ENCODE measurements at regions not wholly inside any gene's neighbourhood (a gene's known extent, or its start where the extent isn't known, plus 50 kb on each side); places are given as distances from the start of the nearest gene placed in this dataset.

GRCh38 chr11:109153836-109154235 is 268.2 kb upstream of the C11orf87 start:
- Histone ChIP-seq H3K4me3 (ENCODE audit: low read length) (no peak overlapping the region), H3K27me3 (ENCODE audit: control insufficient read depth, insufficient read depth, low read length) (no peaks in the 10 kb centered on the region), H3K36me3 (ENCODE audit: control insufficient read depth, insufficient read depth, low read length) (no peaks in the 10 kb centered on the region), H3K27ac (ENCODE audit: low read length) (no peak overlapping the region), H3K4me1 (ENCODE audit: control insufficient read depth, insufficient read depth, low read length) (no peaks in the 10 kb centered on the region), H3K9me3 (ENCODE audit: control insufficient read depth, insufficient read depth, low read length) (no peaks in the 10 kb centered on the region)
- DNase-seq (ENCODE audit: low read depth, low spot score), result no peak

GRCh38 chr11:109155291-109155690 is 266.7 kb upstream of the C11orf87 start:
- H3K27me3 ChIP-seq (ENCODE audit: control insufficient read depth, insufficient read depth, low read length), result no peaks in the 10 kb centered on the region
- no peaks in the 10 kb centered on the region for H3K9me3 ChIP-seq (ENCODE audit: control insufficient read depth, insufficient read depth, low read length)
- H3K4me3 ChIP-seq (ENCODE audit: low read length), result no peak overlapping the region
- H3K27ac ChIP-seq (ENCODE audit: low read length), result no peak overlapping the region
- DNase-seq (ENCODE audit: low read depth, low spot score), result no peak
- no peaks in the 10 kb centered on the region for H3K4me1 ChIP-seq (ENCODE audit: control insufficient read depth, insufficient read depth, low read length)
- H3K36me3 ChIP-seq (ENCODE audit: control insufficient read depth, insufficient read depth, low read length), result no peaks in the 10 kb centered on the region

- H3K36me3 ChIP-seq (ENCODE audit: control insufficient read depth, insufficient read depth, low read length), result no peaks in the 10 kb centered on the region
- no peak for DNase-seq (ENCODE audit: low read depth, low spot score)
- no peak overlapping the region for H3K27ac ChIP-seq (ENCODE audit: low read length)
- no peaks in the 10 kb centered on the region for H3K9me3 ChIP-seq (ENCODE audit: control insufficient read depth, insufficient read depth, low read length)
- H3K4me3 ChIP-seq (ENCODE audit: low read length), result no peak overlapping the region
- H3K4me1 ChIP-seq (ENCODE audit: control insufficient read depth, insufficient read depth, low read length), result no peaks in the 10 kb centered on the region
- no CpG with 5 or more reads among the region's 3 CpGs for WGBS (ENCODE audit: insufficient coverage, insufficient read length)
- H3K27me3 ChIP-seq (ENCODE audit: control insufficient read depth, insufficient read depth, low read length), result no peaks in the 10 kb centered on the region; the same call in 1 of the 2 replicates
These were observed 257.0 kb upstream of the C11orf87 start for GRCh38 chr11:109165035-109165434.

GRCh38 chr11:109166441-109166840 is 255.5 kb upstream of the C11orf87 start:
- no peak overlapping the region for H3K4me3 ChIP-seq (ENCODE audit: low read length)
- no peaks in the 10 kb centered on the region for H3K4me1 ChIP-seq (ENCODE audit: control insufficient read depth, insufficient read depth, low read length)
- H3K27ac ChIP-seq (ENCODE audit: low read length), result no peak overlapping the region
- no peak for DNase-seq (ENCODE audit: low read depth, low spot score)
- WGBS (ENCODE audit: insufficient coverage, insufficient read length), result no CpG with 5 or more reads among the region's 2 CpGs
- no peaks in the 10 kb centered on the region; the same call in 1 of the 2 replicates for H3K27me3 ChIP-seq (ENCODE audit: control insufficient read depth, insufficient read depth, low read length)
- H3K36me3 ChIP-seq (ENCODE audit: control insufficient read depth, insufficient read depth, low read length), result no peaks in the 10 kb centered on the region
- H3K9me3 ChIP-seq (ENCODE audit: control insufficient read depth, insufficient read depth, low read length), result no peaks in the 10 kb centered on the region

GRCh38 chr11:109173504-109173903 is 248.5 kb upstream of the C11orf87 start:
- H3K4me1 ChIP-seq (ENCODE audit: control insufficient read depth, insufficient read depth, low read length), result no peaks in the 10 kb centered on the region
- H3K9me3 ChIP-seq (ENCODE audit: control insufficient read depth, insufficient read depth, low read length), result no peaks in the 10 kb centered on the region
- no peak overlapping the region for H3K4me3 ChIP-seq (ENCODE audit: low read length)
- no peaks in the 10 kb centered on the region for H3K36me3 ChIP-seq (ENCODE audit: control insufficient read depth, insufficient read depth, low read length)
- DNase-seq (ENCODE audit: low read depth, low spot score), result no peak
- no peak overlapping the region for H3K27ac ChIP-seq (ENCODE audit: low read length)
- H3K27me3 ChIP-seq (ENCODE audit: control insufficient read depth, insufficient read depth, low read length), result no peaks in the 10 kb centered on the region

- WGBS (ENCODE audit: insufficient coverage, insufficient read length), result no CpG with 5 or more reads among the region's 1 CpG
These were observed 237.6 kb upstream of the C11orf87 start for GRCh38 chr11:109184376-109184775.

GRCh38 chr11:109192864-109193263 is 229.1 kb upstream of the C11orf87 start:
- Histone ChIP-seq H3K36me3 (ENCODE audit: control insufficient read depth, insufficient read depth, low read length) (no peaks in the 10 kb centered on the region), H3K27me3 (ENCODE audit: control insufficient read depth, insufficient read depth, low read length) (no peaks in the 10 kb centered on the region), H3K27ac (ENCODE audit: low read length) (no peak overlapping the region), H3K9me3 (ENCODE audit: control insufficient read depth, insufficient read depth, low read length) (no peaks in the 10 kb centered on the region), H3K4me3 (ENCODE audit: low read length) (no peak overlapping the region), H3K4me1 (ENCODE audit: control insufficient read depth, insufficient read depth, low read length) (no peaks in the 10 kb centered on the region)
- WGBS (ENCODE audit: insufficient coverage, insufficient read length), result no CpG with 5 or more reads among the region's 6 CpGs
- no peak for DNase-seq (ENCODE audit: low read depth, low spot score)

More at GRCh38 chr11:109184376-109184775, 237.6 kb upstream of the C11orf87 start:
- Histone ChIP-seq H3K4me3 (ENCODE audit: low read length) (no peak overlapping the region), H3K27ac (ENCODE audit: low read length) (no peak overlapping the region), H3K9me3 (ENCODE audit: control insufficient read depth, insufficient read depth, low read length) (no peaks in the 10 kb centered on the region), H3K36me3 (ENCODE audit: control insufficient read depth, insufficient read depth, low read length) (no peaks in the 10 kb centered on the region), H3K27me3 (ENCODE audit: control insufficient read depth, insufficient read depth, low read length) (no peaks in the 10 kb centered on the region), H3K4me1 (ENCODE audit: control insufficient read depth, insufficient read depth, low read length) (no peaks in the 10 kb centered on the region)
- DNase-seq (ENCODE audit: low read depth, low spot score), result no peak

GRCh38 chr11:109193880-109194279 is 228.1 kb upstream of the C11orf87 start:
- Histone ChIP-seq H3K4me1 (ENCODE audit: control insufficient read depth, insufficient read depth, low read length) (no peaks in the 10 kb centered on the region), H3K27me3 (ENCODE audit: control insufficient read depth, insufficient read depth, low read length) (no peaks in the 10 kb centered on the region), H3K9me3 (ENCODE audit: control insufficient read depth, insufficient read depth, low read length) (no peaks in the 10 kb centered on the region), H3K27ac (ENCODE audit: low read length) (no peak overlapping the region), H3K36me3 (ENCODE audit: control insufficient read depth, insufficient read depth, low read length) (no peaks in the 10 kb centered on the region), H3K4me3 (ENCODE audit: low read length) (no peak overlapping the region)
- no peak for DNase-seq (ENCODE audit: low read depth, low spot score)
- no CpG with 5 or more reads among the region's 1 CpG for WGBS (ENCODE audit: insufficient coverage, insufficient read length)

GRCh38 chr11:109196016-109196415 is 226.0 kb upstream of the C11orf87 start:
- Histone ChIP-seq H3K36me3 (ENCODE audit: control insufficient read depth, insufficient read depth, low read length) (no peaks in the 10 kb centered on the region), H3K4me1 (ENCODE audit: control insufficient read depth, insufficient read depth, low read length) (no peaks in the 10 kb centered on the region), H3K27ac (ENCODE audit: low read length) (no peak overlapping the region), H3K27me3 (ENCODE audit: control insufficient read depth, insufficient read depth, low read length) (no peaks in the 10 kb centered on the region), H3K4me3 (ENCODE audit: low read length) (no peak overlapping the region), H3K9me3 (ENCODE audit: control insufficient read depth, insufficient read depth, low read length) (no peaks in the 10 kb centered on the region)
- WGBS (ENCODE audit: insufficient coverage, insufficient read length), result no CpG with 5 or more reads among the region's 2 CpGs
- no peak for DNase-seq (ENCODE audit: low read depth, low spot score)

- no peak for DNase-seq (ENCODE audit: low read depth, low spot score)
- no peaks in the 10 kb centered on the region for H3K4me1 ChIP-seq (ENCODE audit: control insufficient read depth, insufficient read depth, low read length)
- no peaks in the 10 kb centered on the region for H3K27me3 ChIP-seq (ENCODE audit: control insufficient read depth, insufficient read depth, low read length)
- WGBS (ENCODE audit: insufficient coverage, insufficient read length), result no CpG with 5 or more reads among the region's 1 CpG
- H3K4me3 ChIP-seq (ENCODE audit: low read length), result no peak overlapping the region
- no peaks in the 10 kb centered on the region for H3K9me3 ChIP-seq (ENCODE audit: control insufficient read depth, insufficient read depth, low read length)
- H3K27ac ChIP-seq (ENCODE audit: low read length), result no peak overlapping the region
- no peaks in the 10 kb centered on the region for H3K36me3 ChIP-seq (ENCODE audit: control insufficient read depth, insufficient read depth, low read length)
These were observed 224.3 kb upstream of the C11orf87 start for GRCh38 chr11:109197656-109198055.

GRCh38 chr11:109203176-109203575 is 218.8 kb upstream of the C11orf87 start:
- no CpG with 5 or more reads among the region's 1 CpG for WGBS (ENCODE audit: insufficient coverage, insufficient read length)
- DNase-seq (ENCODE audit: low read depth, low spot score), result no peak
- no peaks in the 10 kb centered on the region for H3K27me3 ChIP-seq (ENCODE audit: control insufficient read depth, insufficient read depth, low read length)
- no peaks in the 10 kb centered on the region for H3K9me3 ChIP-seq (ENCODE audit: control insufficient read depth, insufficient read depth, low read length)
- no peaks in the 10 kb centered on the region for H3K4me1 ChIP-seq (ENCODE audit: control insufficient read depth, insufficient read depth, low read length)
- H3K27ac ChIP-seq (ENCODE audit: low read length), result no peak overlapping the region
- no peak overlapping the region for H3K4me3 ChIP-seq (ENCODE audit: low read length)
- H3K36me3 ChIP-seq (ENCODE audit: control insufficient read depth, insufficient read depth, low read length), result no peaks in the 10 kb centered on the region

Measured in iPS DF 6.9 (cell line).